DND-41 (cell line): ENCODE measurements at regions not wholly inside any gene's neighbourhood (a gene's known extent, or its start where the extent isn't known, plus 50 kb on each side); places are given as distances from the start of the nearest gene placed in this dataset.

Experiments used
- ATAC-seq: fragments of 200-7000 bp; cut with Tn5 transposase; 3 replicates; pipeline ENCODE4 v1.9.1; 2021; ENCODE audit warnings: low read depth; ENCODE audit not compliant: insufficient read depth
- DNase-seq: peaks from one replicate; pipeline ENCODE4 v3.0.0-alpha.2; 2020
- H2AFZ ChIP-seq: 2 replicates; pipeline ENCODE4 v1.6.0; 2012; ENCODE audit warnings: low read depth, low read length
- H3K27ac ChIP-seq: 2 replicates; pipeline ENCODE4 v1.5.1; 2012; ENCODE audit warnings: low read length, inconsistent platforms
- H3K27me3 ChIP-seq: fragments of 200-600 bp; sonication (generic); 2 replicates; pipeline ENCODE4 v1.6.0; 2012; ENCODE audit warnings: low read length, mild to moderate bottlenecking, inconsistent platforms; ENCODE audit not compliant: insufficient read depth, poor library complexity
- H3K36me3 ChIP-seq: 2 replicates; pipeline ENCODE4 v1.5.1; 2012; ENCODE audit warnings: low read length, inconsistent platforms; ENCODE audit not compliant: insufficient read depth
- H3K4me1 ChIP-seq: 2 replicates; pipeline ENCODE4 v1.5.1; 2012; ENCODE audit warnings: mild to moderate bottlenecking, low read length; ENCODE audit not compliant: insufficient read depth
- H3K4me2 ChIP-seq: 2 replicates; pipeline ENCODE4 v1.6.0; 2012; ENCODE audit warnings: mild to moderate bottlenecking, moderate library complexity, low read length, inconsistent platforms; ENCODE audit not compliant: insufficient read depth
- H3K4me3 ChIP-seq, 2 experiments: fragments of 200-600 bp in 1 of 2; shearing (Covaris generic) in 1 of 2; 2 replicates each; pipeline ENCODE4 v1.5.1; 2012 to 2016; ENCODE audit warnings: inconsistent platforms in 2 of 2, low read length in 2 of 2, mild to moderate bottlenecking in 2 of 2, low read depth in 1 of 2, moderate library complexity in 1 of 2
- H3K79me2 ChIP-seq: 2 replicates; pipeline ENCODE4 v1.6.0; 2012; ENCODE audit warnings: low read length, inconsistent platforms; ENCODE audit not compliant: insufficient read depth
- H3K9ac ChIP-seq: 2 replicates; pipeline ENCODE4 v1.6.0; 2012; ENCODE audit warnings: low read depth, mild to moderate bottlenecking, inconsistent platforms, low read length, moderate library complexity
- H3K9me3 ChIP-seq: 2 replicates; pipeline ENCODE4 v1.5.1; 2012; ENCODE audit warnings: low read length, moderate library complexity, mild to moderate bottlenecking, inconsistent platforms; ENCODE audit not compliant: insufficient read depth, severe bottlenecking
- H4K20me1 ChIP-seq: 2 replicates; pipeline ENCODE4 v1.6.0; 2012; ENCODE audit warnings: low read length; ENCODE audit not compliant: insufficient read depth
- CTCF ChIP-seq: IDR thresholded peaks from 2 replicates; pipeline ENCODE4 v1.5.1; 2012; ENCODE audit warnings: borderline replicate concordance, low read length, moderate library complexity, mild to moderate bottlenecking; ENCODE audit not compliant: poor library complexity, severe bottlenecking; ENCODE audit errors: extremely low read depth
- EZH2 ChIP-seq: IDR thresholded peaks from 3 replicates; pipeline ENCODE4 v1.6.1; 2012; ENCODE audit warnings: borderline replicate concordance, low read depth, mild to moderate bottlenecking, moderate library complexity, low read length, inconsistent platforms; ENCODE audit not compliant: severe bottlenecking

GRCh38 chr4:32597354-32597753 lies 1877.2 kb downstream of the PCDH7 start:
- Histone ChIP-seq H3K4me2 (no peak overlapping the region), H3K36me3 (no peaks in the 10 kb centered on the region), H3K9ac (no peak overlapping the region), H3K9me3 (no peaks in the 10 kb centered on the region), H4K20me1 (no peaks in the 10 kb centered on the region), H3K27ac (no peak overlapping the region), H3K79me2 (no peaks in the 10 kb centered on the region), H3K4me1 (no peaks in the 10 kb centered on the region), H3K4me3 (no peak overlapping the region), H2AFZ (no peak overlapping the region), H3K27me3 (no peaks in the 10 kb centered on the region)
- DNase-seq (no peak), ATAC-seq (no peak)
- no peak for TF ChIP-seq CTCF
- no peak for TF ChIP-seq EZH2

- Histone ChIP-seq H3K27me3 (no peaks in the 10 kb centered on the region), H3K4me1 (no peaks in the 10 kb centered on the region), H3K36me3 (no peaks in the 10 kb centered on the region), H3K4me3 (no peak overlapping the region), H4K20me1 (no peaks in the 10 kb centered on the region), H3K79me2 (no peaks in the 10 kb centered on the region), H3K9ac (no peak overlapping the region), H3K27ac (no peak overlapping the region), H3K4me2 (no peak overlapping the region), H2AFZ (no peak overlapping the region), H3K9me3 (no peaks in the 10 kb centered on the region)
- ATAC-seq: no peak
- no peak for DNase-seq
- TF ChIP-seq EZH2 (no peak), CTCF (no peak)
Measured at GRCh38 chr4:32601848-32602247, 1881.7 kb downstream of the PCDH7 start.

- Histone ChIP-seq H2AFZ (no peak overlapping the region), H3K4me3 (no peak overlapping the region), H3K79me2 (no peaks in the 10 kb centered on the region), H3K27ac (no peak overlapping the region), H3K9ac (no peak overlapping the region), H3K9me3 (no peaks in the 10 kb centered on the region), H3K4me1 (no peaks in the 10 kb centered on the region), H3K36me3 (no peaks in the 10 kb centered on the region), H4K20me1 (no peaks in the 10 kb centered on the region), H3K4me2 (no peak overlapping the region), H3K27me3 (no peaks in the 10 kb centered on the region)
- TF ChIP-seq EZH2 (no peak), CTCF (no peak)
- DNase-seq (no peak), ATAC-seq (no peak)
Measured at GRCh38 chr4:32607978-32608377, 1887.8 kb downstream of the PCDH7 start.
